ENCODE measurements at regions not wholly inside any gene's neighbourhood (a gene's known extent, or its start where the extent isn't known, plus 50 kb on each side); places are given as distances from the start of the nearest gene placed in this dataset.

DNA sequence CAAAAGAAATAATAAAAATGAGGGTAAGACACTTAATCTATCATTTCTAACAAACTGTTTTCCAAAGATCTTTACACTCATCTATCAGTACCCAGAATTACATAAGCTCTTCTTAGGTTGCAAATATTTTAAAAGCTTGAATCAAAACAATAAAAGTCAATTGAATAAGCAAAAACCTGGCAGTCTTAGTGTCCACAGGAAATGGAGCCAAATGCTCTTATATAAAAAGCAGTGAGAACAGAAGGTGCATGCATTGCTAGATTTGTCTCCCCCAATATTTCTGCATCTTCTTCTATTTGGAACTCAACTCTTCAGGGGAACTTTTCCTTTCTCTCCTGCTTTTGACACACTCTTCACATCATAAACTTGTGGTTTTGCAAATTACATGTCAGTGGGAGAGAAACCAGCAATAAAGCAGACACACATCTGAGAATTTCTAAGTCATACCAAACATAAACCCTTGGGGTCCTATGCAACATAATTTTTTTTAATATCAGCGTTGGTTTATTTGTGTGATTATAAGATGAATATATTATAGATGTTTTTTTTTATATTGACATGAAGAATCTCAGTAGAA lies 343.9 kb upstream of the ACVR2A start:
- Histone ChIP-seq H3K36me3 (ENCODE audit: low read depth, missing control alignments) (no peaks in the 10 kb centered on the region), H3K4me1 (no peaks in the 10 kb centered on the region), H3K4me3 (no peak overlapping the region), H3K27ac (no peak overlapping the region), H3K9me3 (no peaks in the 10 kb centered on the region), H3K27me3 (no peaks in the 10 kb centered on the region)
- no peak for TF ChIP-seq POLR2A (IDR thresholded peaks at IDR 0.05)
- TF ChIP-seq, protein P1, sequence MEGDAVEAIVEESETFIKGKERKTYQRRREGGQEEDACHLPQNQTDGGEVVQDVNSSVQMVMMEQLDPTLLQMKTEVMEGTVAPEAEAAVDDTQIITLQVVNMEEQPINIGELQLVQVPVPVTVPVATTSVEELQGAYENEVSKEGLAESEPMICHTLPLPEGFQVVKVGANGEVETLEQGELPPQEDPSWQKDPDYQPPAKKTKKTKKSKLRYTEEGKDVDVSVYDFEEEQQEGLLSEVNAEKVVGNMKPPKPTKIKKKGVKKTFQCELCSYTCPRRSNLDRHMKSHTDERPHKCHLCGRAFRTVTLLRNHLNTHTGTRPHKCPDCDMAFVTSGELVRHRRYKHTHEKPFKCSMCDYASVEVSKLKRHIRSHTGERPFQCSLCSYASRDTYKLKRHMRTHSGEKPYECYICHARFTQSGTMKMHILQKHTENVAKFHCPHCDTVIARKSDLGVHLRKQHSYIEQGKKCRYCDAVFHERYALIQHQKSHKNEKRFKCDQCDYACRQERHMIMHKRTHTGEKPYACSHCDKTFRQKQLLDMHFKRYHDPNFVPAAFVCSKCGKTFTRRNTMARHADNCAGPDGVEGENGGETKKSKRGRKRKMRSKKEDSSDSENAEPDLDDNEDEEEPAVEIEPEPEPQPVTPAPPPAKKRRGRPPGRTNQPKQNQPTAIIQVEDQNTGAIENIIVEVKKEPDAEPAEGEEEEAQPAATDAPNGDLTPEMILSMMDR (IDR thresholded peaks at IDR 0.05) = no peak
- intact Hi-C loops (cut with DNase I; ENCODE audit: low total_unique reads) = no loop called here
- WGBS, 2 donors = 76 to 89% methylated on average over 1 of the region's 1 CpG
- DNase-seq = no peak

- no peak for TF ChIP-seq POLR2A (IDR thresholded peaks at IDR 0.05)
- TF ChIP-seq, protein P1 (IDR thresholded peaks at IDR 0.05) = no peak
- Histone ChIP-seq H3K9me3 (no peaks in the 10 kb centered on the region), H3K4me3 (no peak overlapping the region), H3K4me1 (no peaks in the 10 kb centered on the region), H3K27ac (no peak overlapping the region), H3K27me3 (no peaks in the 10 kb centered on the region), H3K36me3 (ENCODE audit: low read depth, missing control alignments) (no peaks in the 10 kb centered on the region)
- no peak for DNase-seq
- 58 to 71% methylated on average over 3 of the region's 3 CpGs for WGBS, 2 donors
- intact Hi-C loops (cut with DNase I; ENCODE audit: low total_unique reads) = no loop called here
Observed at GRCh38 chr2:147500229-147500628, 344.6 kb upstream of the ACVR2A start.

- intact Hi-C loops (cut with DNase I; ENCODE audit: low total_unique reads) = no loop called here
- no peaks in the 10 kb centered on the region for H3K9me3 ChIP-seq
- H3K27ac ChIP-seq = no peak overlapping the region
- 78 to 85% methylated on average over 2 of the region's 2 CpGs for WGBS, 2 donors
- no peak for DNase-seq
- H3K4me1 ChIP-seq = no peaks in the 10 kb centered on the region
- H3K4me3 ChIP-seq = no peak overlapping the region
- no peaks in the 10 kb centered on the region for H3K27me3 ChIP-seq
- no peaks in the 10 kb centered on the region for H3K36me3 ChIP-seq (ENCODE audit: low read depth, missing control alignments)
- TF ChIP-seq, protein P1 (IDR thresholded peaks at IDR 0.05) = no peak
- TF ChIP-seq POLR2A (IDR thresholded peaks at IDR 0.05) = no peak
Observed at GRCh38 chr2:147499785-147500184, 345.0 kb upstream of the ACVR2A start.

- Histone ChIP-seq H3K36me3 (ENCODE audit: low read depth, missing control alignments) (no peaks in the 10 kb centered on the region), H3K4me1 (no peaks in the 10 kb centered on the region), H3K27me3 (no peaks in the 10 kb centered on the region), H3K27ac (no peak overlapping the region), H3K4me3 (no peak overlapping the region), H3K9me3 (no peaks in the 10 kb centered on the region)
- TF ChIP-seq, protein P1 (IDR thresholded peaks at IDR 0.05) = no peak
- no peak for TF ChIP-seq POLR2A (IDR thresholded peaks at IDR 0.05)
- 89 to 93% methylated on average over 5 of the region's 5 CpGs for WGBS, 2 donors
- DNase-seq = no peak
- intact Hi-C loops (cut with DNase I; ENCODE audit: low total_unique reads) = no loop called here
Observed at GRCh38 chr2:147495734-147496133, 349.1 kb upstream of the ACVR2A start.

DNA sequence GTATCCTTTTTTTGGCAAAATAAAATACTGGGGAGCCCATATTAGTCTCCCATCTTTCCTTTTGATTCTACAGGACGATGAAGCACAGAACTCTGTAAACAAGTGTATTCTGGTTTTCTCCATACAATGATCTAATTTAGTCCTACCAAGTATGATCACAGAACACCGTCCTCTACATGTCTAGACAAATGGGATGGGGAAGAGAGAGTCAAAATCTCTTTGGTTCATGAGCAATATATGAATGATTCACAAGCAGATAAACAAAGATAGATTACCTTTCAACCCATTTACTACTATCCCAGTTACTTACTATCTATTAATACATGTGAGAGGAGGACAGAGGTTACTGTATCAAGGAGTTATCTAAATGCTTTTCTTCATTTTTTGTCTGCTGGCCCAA lies 352.4 kb upstream of the ACVR2A start:
- intact Hi-C loops (cut with DNase I; ENCODE audit: low total_unique reads) = no loop called here
- WGBS, 2 donors = 94 to 96% methylated on average over 2 of the region's 2 CpGs
- no peak overlapping the region for H3K27ac ChIP-seq
- H3K27me3 ChIP-seq = no peaks in the 10 kb centered on the region
- H3K4me3 ChIP-seq = no peak overlapping the region
- H3K9me3 ChIP-seq = no peaks in the 10 kb centered on the region
- TF ChIP-seq POLR2A (IDR thresholded peaks at IDR 0.05) = no peak
- TF ChIP-seq, protein P1 (IDR thresholded peaks at IDR 0.05) = no peak
- no peaks in the 10 kb centered on the region for H3K4me1 ChIP-seq
- no peak for DNase-seq
- no peaks in the 10 kb centered on the region for H3K36me3 ChIP-seq (ENCODE audit: low read depth, missing control alignments)

Data from testis (tissue), 2 donors.